Ovary (tissue), 7 donors: ENCODE measurements at regions not wholly inside any gene's neighbourhood (a gene's known extent, or its start where the extent isn't known, plus 50 kb on each side); places are given as distances from the start of the nearest gene placed in this dataset.

Source experiments
- DNase-seq, 5 donors: peaks; one replicate each; pipeline ENCODE4 v3.0.0-alpha.2; 2019 to 2020
- H3K27ac ChIP-seq, 2 donors: fragments of 200-600 bp; one replicate each; pipeline versions ENCODE4 v1.5.1 to v1.8.0; 2019 to 2022
- H3K27me3 ChIP-seq: fragments of 200-600 bp; one replicate; pipeline ENCODE4 v1.8.0; 2022
- H3K36me3 ChIP-seq: fragments of 200-600 bp; sonication (generic); one replicate; pipeline ENCODE4 v1.5.1; 2019
- H3K4me1 ChIP-seq: one replicate; pipeline ENCODE4 v1.8.1; 2013; ENCODE audit warnings: mild to moderate bottlenecking, moderate library complexity; ENCODE audit not compliant: insufficient read depth
- H3K4me3 ChIP-seq: fragments of 200-600 bp; sonication (generic); one replicate; pipeline ENCODE4 v1.5.1; 2017
- H3K9me3 ChIP-seq, 2 donors: fragments of 200-600 bp in 1 of 2; sonication (generic) in 1 of 2; one replicate each; pipeline versions ENCODE4 v1.5.1 to v1.8.1; 2013 to 2019; ENCODE audit warnings: mild to moderate bottlenecking in 1 of 2, moderate library complexity in 1 of 2
- EP300 ChIP-seq: sonication (generic); formaldehyde crosslinking; IDR thresholded peaks from one replicate; pipeline ENCODE4 v1.6.1; 2017; ENCODE audit warnings: antibody characterized with exemption
- POLR2A ChIP-seq: fragments of 450-650 bp; IDR thresholded peaks from one replicate; pipeline ENCODE4 v1.6.1; 2017; ENCODE audit warnings: antibody characterized with exemption, mild to moderate bottlenecking, moderate library complexity
- WGBS, 3 donors: extraction: QIAGEN DNeasy Blood & Tissue Kit in 1 of 3; methylation state at CpG; one replicate each; pipeline versions ENCODE4 v1.1.5 to v1.1.7; 2013 to 2017; 5-methylcytosine and 5-hydroxymethylcytosine counted together
- intact Hi-C, 4 donors: fragments of 100-400 bp; cut with DNase I; formaldehyde crosslinking; loops; one replicate each; pipeline versions ENCODE4 v1.11.0 to v1.15.1; 2022 to 2023
- TF ChIP-seq, protein P1 (sequence below), 3 donors: fragments of 450-650 bp in 2 of 3; fragments of 200-600 bp in 1 of 3; IDR thresholded peaks; one replicate each; pipeline versions ENCODE4 v1.5.1 to v1.8.0; 2016 to 2022; ENCODE audit warnings: antibody characterized with exemption in 3 of 3, mild to moderate bottlenecking in 1 of 3
- donor health status: DM: no; HTN: no; CAD: no; lungs with moderate emphysema.
- donor health status: DM: no; HTN: no; CAD: no.
- donor health status: Bipolar disorder and iron deficiency.
- donor health status: DM: no; HTN: no; CAD: no.
- donor health status: DM: yes; HTN: yes; CAD: no.

DNA sequence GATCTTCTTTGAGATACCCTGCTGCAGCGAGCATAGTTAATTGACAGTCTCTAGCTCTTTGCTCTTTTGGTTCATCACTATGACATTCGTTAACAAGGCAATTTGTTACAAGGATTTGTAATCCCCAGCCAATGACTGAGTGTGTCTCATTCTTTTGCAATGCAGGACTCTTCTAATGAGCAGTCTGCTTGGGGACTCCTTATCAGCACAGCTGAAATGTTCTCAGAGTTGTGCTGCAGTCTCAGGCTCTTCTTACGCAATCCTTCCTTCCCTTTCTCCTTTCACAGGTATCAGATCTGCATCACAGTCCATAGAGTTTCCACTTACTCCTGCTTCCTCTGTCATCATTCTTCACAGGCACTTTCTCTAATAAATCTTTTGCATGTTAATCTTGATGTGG is 161.2 kb upstream of the OGFRL1 start:
- TF ChIP-seq POLR2A: no peak
- TF ChIP-seq, protein P1, sequence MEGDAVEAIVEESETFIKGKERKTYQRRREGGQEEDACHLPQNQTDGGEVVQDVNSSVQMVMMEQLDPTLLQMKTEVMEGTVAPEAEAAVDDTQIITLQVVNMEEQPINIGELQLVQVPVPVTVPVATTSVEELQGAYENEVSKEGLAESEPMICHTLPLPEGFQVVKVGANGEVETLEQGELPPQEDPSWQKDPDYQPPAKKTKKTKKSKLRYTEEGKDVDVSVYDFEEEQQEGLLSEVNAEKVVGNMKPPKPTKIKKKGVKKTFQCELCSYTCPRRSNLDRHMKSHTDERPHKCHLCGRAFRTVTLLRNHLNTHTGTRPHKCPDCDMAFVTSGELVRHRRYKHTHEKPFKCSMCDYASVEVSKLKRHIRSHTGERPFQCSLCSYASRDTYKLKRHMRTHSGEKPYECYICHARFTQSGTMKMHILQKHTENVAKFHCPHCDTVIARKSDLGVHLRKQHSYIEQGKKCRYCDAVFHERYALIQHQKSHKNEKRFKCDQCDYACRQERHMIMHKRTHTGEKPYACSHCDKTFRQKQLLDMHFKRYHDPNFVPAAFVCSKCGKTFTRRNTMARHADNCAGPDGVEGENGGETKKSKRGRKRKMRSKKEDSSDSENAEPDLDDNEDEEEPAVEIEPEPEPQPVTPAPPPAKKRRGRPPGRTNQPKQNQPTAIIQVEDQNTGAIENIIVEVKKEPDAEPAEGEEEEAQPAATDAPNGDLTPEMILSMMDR (IDR thresholded peaks at IDR 0.05): no peak
- TF ChIP-seq EP300: no peak
- intact Hi-C loops: no loop called here
- no peaks in the 10 kb centered on the region for H3K36me3 ChIP-seq

DNA sequence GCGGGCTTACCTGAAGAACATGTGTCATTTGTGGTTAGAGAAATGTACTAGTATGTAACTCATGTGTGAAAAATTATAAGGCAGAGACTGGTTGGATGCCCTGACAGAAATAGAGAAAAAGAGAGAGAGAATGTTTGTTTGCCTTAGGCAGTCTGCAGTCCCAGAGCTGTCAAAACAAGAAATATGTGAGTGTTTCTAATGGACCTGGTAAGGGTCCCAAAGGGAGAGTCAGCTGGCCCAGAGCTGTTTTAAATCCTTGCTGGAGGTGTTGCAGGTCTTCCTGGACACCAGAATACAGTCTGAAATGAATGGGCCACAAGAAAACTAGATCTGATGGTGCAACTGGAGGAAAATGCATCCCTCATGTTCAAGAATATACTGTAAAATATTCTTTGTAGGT is 158.3 kb upstream of the OGFRL1 start:
- no peaks in the 10 kb centered on the region for H3K9me3 ChIP-seq
- no peak overlapping the region for H3K4me3 ChIP-seq
- no peaks in the 10 kb centered on the region for H3K4me1 ChIP-seq
- DNase-seq: no peak
- no peaks in the 10 kb centered on the region for H3K36me3 ChIP-seq
- 90 to 100% (median 94%) methylated on average over 1 of the region's 1 CpG for WGBS, 3 donors
- TF ChIP-seq EP300 (no peak), POLR2A (no peak)
- TF ChIP-seq, protein P1 (IDR thresholded peaks at IDR 0.05): no peak
- no peaks in the 10 kb centered on the region for H3K27me3 ChIP-seq
- intact Hi-C loops: no loop called here
- H3K27ac ChIP-seq: no peak overlapping the region

More for the DNA sequence above, 161.2 kb upstream of the OGFRL1 start:
- peaks cover 0 to 6% of the 10 kb centered on the region in 2 donors for H3K9me3 ChIP-seq
- no peaks in the 10 kb centered on the region for H3K27me3 ChIP-seq
- no peak overlapping the region for H3K4me3 ChIP-seq
- whole genome bisulfite sequencing, 3 donors: 89 to 94% (median 92%) methylated on average over 3 of the region's 3 CpGs
- no peaks in the 10 kb centered on the region for H3K4me1 ChIP-seq
- H3K27ac ChIP-seq: no peak overlapping the region
- no peak for DNase-seq

DNA sequence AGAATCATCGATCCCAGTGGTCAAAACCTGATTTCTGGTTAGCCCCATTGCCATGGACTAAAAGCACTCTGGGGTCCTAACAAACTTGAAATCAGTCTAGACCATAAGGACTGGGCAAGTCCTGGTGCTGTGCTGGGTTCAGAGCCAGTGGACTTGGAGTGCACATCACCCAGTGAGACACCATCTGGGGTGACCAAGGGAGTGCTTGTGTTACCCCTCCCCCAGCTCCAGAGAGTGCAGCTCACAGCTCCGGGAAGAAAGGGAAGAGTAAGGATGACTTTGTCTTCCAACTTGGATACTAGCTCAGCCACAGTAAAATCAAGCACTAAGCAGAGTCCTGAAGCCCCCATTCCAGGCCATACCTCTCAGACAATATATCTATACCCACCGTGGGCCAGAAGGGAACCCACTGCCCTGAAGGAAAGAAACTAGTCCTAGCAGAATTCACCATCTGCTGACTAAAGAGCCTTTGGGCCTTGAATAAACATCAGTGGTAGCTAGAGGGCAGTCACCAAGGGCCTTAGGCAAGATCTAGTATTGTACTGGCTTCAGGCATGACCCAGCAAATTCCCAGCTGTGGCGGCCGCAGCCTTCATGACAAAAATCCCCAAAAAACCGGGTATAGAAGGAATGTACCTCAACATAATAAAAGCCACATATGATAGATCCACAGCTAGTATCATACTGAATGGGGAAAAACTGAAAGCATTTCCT is 153.5 kb upstream of the OGFRL1 start:
- intact Hi-C loops: no loop called here
- DNase-seq: no peak
- WGBS, 3 donors: 77 to 86% (median 85%) methylated on average over 6 of the region's 6 CpGs
- Histone ChIP-seq H3K27me3 (no peaks in the 10 kb centered on the region), H3K4me1 (no peaks in the 10 kb centered on the region), H3K27ac (no peak overlapping the region), H3K36me3 (no peaks in the 10 kb centered on the region), H3K4me3 (no peak overlapping the region), H3K9me3 (no peaks in the 10 kb centered on the region)
- TF ChIP-seq POLR2A: no peak
- TF ChIP-seq, protein P1 (IDR thresholded peaks at IDR 0.05): no peak
- no peak for TF ChIP-seq EP300

DNA sequence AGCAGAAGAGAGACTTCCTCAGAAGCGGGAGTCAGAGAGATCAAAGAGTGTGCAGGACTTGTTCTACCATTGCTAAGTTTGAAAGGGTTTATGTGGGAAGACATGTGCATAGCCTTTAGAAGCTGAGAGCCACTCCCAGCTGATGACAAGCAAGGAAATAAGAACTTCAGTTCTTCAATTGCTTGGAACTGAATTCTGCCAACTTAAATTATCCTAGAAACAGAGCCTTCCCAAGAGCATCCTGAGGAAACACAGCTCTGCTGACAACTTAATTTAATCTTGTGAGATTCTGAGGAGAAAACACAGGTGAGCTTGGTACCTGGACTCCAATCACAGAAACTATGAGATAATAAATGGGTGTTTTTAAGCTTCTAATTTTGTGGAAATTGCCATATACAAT is 150.6 kb upstream of the OGFRL1 start:
- H3K4me1 ChIP-seq: no peaks in the 10 kb centered on the region
- H3K4me3 ChIP-seq: no peak overlapping the region
- intact Hi-C loops: no loop called here
- no peaks in the 10 kb centered on the region for H3K36me3 ChIP-seq
- H3K27ac ChIP-seq: no peak overlapping the region
- TF ChIP-seq POLR2A (no peak), EP300 (no peak)
- TF ChIP-seq, protein P1 (IDR thresholded peaks at IDR 0.05): no peak
- WGBS, 3 donors: 75 to 81% (median 75%) methylated on average over 1 of the region's 1 CpG
- DNase-seq: no peak
- H3K27me3 ChIP-seq: no peaks in the 10 kb centered on the region
- H3K9me3 ChIP-seq: no peaks in the 10 kb centered on the region
